PC-3 (cell line): ENCODE measurements at regions not wholly inside any gene's neighbourhood (a gene's known extent, or its start where the extent isn't known, plus 50 kb on each side); places are given as distances from the start of the nearest gene placed in this dataset.

Source experiments
- ATAC-seq: fragments of 200-7000 bp; cut with Tn5 transposase; 2 replicates; pipeline ENCODE4 v1.9.1; 2020; ENCODE audit warnings: mild to moderate bottlenecking, moderate library complexity
- BruUV-seq: library from RNA; stranded (reverse); fragments of 400-500 nt; replicated peaks from 2 replicates; lab custom pipeline; 2021; lab: Mats Ljungman, UMichigan
- CTCF ChIA-PET: fragments of 300-600 bp; sonication (Branson Sonifier 250); formaldehyde crosslinking; loops from one replicate; lab custom pipeline; 2022; ENCODE audit warnings: antibody characterized with exemption; lab: Charles Lee
- POLR2A ChIA-PET: fragments of 300-600 bp; sonication (Branson Sonifier 250); formaldehyde crosslinking; loops from one replicate; lab custom pipeline; 2022; ENCODE audit warnings: antibody characterized with exemption; ENCODE audit not compliant: unreplicated experiment; lab: Charles Lee
- DNase-seq: peaks from one replicate; pipeline ENCODE4 v3.0.0-alpha.2; 2015
- H2AFZ ChIP-seq: fragments of 300-600 bp; sonication (generic); 2 replicates; pipeline ENCODE4 v1.6.0; 2016; ENCODE audit warnings: antibody characterized with exemption, low read length
- H3F3A ChIP-seq: fragments of 300-600 bp; sonication (generic); one replicate; pipeline ENCODE4 v1.6.0; 2017; ENCODE audit warnings: antibody characterized with exemption, low read length, control low read depth, mild to moderate bottlenecking; ENCODE audit not compliant: unreplicated experiment
- H3K27ac ChIP-seq: fragments of 300-600 bp; sonication (generic); 2 replicates; pipeline ENCODE4 v1.5.1; 2016; ENCODE audit warnings: mild to moderate bottlenecking, low read length
- H3K27me3 ChIP-seq: fragments of 300-600 bp; sonication (generic); 2 replicates; pipeline ENCODE4 v1.6.1; 2016; ENCODE audit warnings: low read length, mixed read lengths
- H3K36me3 ChIP-seq: fragments of 300-600 bp; sonication (generic); 2 replicates; pipeline ENCODE4 v1.6.1; 2016; ENCODE audit warnings: low read depth, mixed run types, low read length, mixed read lengths
- H3K4me1 ChIP-seq: fragments of 300-600 bp; sonication (generic); 2 replicates; pipeline ENCODE4 v1.5.1; 2016; ENCODE audit warnings: low read length; ENCODE audit not compliant: insufficient read depth
- H3K4me2 ChIP-seq: fragments of 300-600 bp; sonication (generic); 2 replicates; pipeline ENCODE4 v1.6.0; 2016; ENCODE audit warnings: low read length
- H3K4me3 ChIP-seq: fragments of 300-600 bp; sonication (generic); 2 replicates; pipeline ENCODE4 v1.5.1; 2016; ENCODE audit warnings: mild to moderate bottlenecking, low read length, mixed read lengths
- H3K79me2 ChIP-seq: fragments of 300-600 bp; sonication (generic); 2 replicates; pipeline ENCODE4 v1.6.1; 2017; ENCODE audit warnings: low read length, mixed read lengths
- H3K9ac ChIP-seq: fragments of 300-600 bp; sonication (generic); 2 replicates; pipeline ENCODE4 v1.6.0; 2016; ENCODE audit warnings: mild to moderate bottlenecking, low read length
- H3K9me2 ChIP-seq: fragments of 300-600 bp; sonication (generic); replicated peaks from 2 replicates; pipeline ENCODE4 v1.6.1; 2016; ENCODE audit warnings: mixed run types, low read length, mixed read lengths
- H3K9me3 ChIP-seq: fragments of 300-600 bp; sonication (generic); 2 replicates; pipeline ENCODE4 v1.6.1; 2016; ENCODE audit warnings: low read length, mixed read lengths
- H4K20me1 ChIP-seq: fragments of 300-600 bp; sonication (generic); 2 replicates; pipeline ENCODE4 v1.6.1; 2016; ENCODE audit warnings: low read length, mixed read lengths
- EZH2 ChIP-seq: fragments of 300-600 bp; sonication (generic); IDR thresholded peaks from one replicate; pipeline ENCODE4 v1.6.1; 2017; ENCODE audit warnings: antibody characterized with exemption, mild to moderate bottlenecking, low read length; ENCODE audit not compliant: unreplicated experiment
- EZH2phosphoT487 ChIP-seq: fragments of 300-600 bp; sonication (generic); IDR thresholded peaks from 2 replicates; pipeline ENCODE4 v1.6.1; 2018; ENCODE audit warnings: mild to moderate bottlenecking, antibody characterized with exemption, low read length, borderline replicate concordance
- intact Hi-C: fragments of 100-400 bp; cut with micrococcal nuclease; formaldehyde crosslinking; loops from 2 replicates; pipeline ENCODE4 v1.9.0; 2023
- TF ChIP-seq, protein P1 (sequence below): fragments of 300-600 bp; sonication (generic); conservative IDR thresholded peaks from 2 replicates; pipeline ENCODE4 v1.5.1; 2017; ENCODE audit warnings: antibody characterized with exemption, low read depth, mild to moderate bottlenecking, low read length

DNA sequence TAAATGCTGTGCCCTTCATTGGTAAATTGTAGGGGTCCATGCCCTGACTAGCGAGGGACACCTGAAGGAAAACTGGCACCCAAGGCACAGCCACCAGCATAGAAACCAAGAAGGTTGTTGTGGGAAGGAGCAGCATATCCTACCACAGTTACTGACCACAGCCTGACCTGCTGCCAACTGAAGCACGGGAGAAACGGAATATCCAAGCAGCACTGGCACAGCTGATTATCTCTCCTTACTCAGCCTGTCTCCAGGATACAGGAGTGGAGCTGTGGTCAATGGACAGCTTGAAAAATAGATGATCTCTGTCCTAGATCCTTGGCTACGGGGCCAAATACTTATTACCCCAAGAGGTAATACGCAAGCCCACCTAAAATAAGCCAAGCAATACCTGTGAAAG lies 164.5 kb downstream of the ATPSCKMT start:
- DNase-seq (no peak), ATAC-seq (no peak)
- POLR2A ChIA-PET, result no interaction called here
- Histone ChIP-seq H3K4me3 (no peak overlapping the region), H3K36me3 (no peaks in the 10 kb centered on the region), H3F3A (no peaks in the 10 kb centered on the region), H3K4me1 (no peaks in the 10 kb centered on the region), H2AFZ (no peak overlapping the region), H3K27me3 (no peaks in the 10 kb centered on the region), H3K27ac (no peak overlapping the region), H3K9me3 (no peaks in the 10 kb centered on the region), H3K9me2 (0 out of 2 replicates have a peak, but pooled peaks cover 2% of the 10 kb centered on the region), H3K9ac (no peak overlapping the region), H3K4me2 (no peak overlapping the region), H4K20me1 (no peaks in the 10 kb centered on the region), H3K79me2 (no peaks in the 10 kb centered on the region)
- TF ChIP-seq, protein P1, sequence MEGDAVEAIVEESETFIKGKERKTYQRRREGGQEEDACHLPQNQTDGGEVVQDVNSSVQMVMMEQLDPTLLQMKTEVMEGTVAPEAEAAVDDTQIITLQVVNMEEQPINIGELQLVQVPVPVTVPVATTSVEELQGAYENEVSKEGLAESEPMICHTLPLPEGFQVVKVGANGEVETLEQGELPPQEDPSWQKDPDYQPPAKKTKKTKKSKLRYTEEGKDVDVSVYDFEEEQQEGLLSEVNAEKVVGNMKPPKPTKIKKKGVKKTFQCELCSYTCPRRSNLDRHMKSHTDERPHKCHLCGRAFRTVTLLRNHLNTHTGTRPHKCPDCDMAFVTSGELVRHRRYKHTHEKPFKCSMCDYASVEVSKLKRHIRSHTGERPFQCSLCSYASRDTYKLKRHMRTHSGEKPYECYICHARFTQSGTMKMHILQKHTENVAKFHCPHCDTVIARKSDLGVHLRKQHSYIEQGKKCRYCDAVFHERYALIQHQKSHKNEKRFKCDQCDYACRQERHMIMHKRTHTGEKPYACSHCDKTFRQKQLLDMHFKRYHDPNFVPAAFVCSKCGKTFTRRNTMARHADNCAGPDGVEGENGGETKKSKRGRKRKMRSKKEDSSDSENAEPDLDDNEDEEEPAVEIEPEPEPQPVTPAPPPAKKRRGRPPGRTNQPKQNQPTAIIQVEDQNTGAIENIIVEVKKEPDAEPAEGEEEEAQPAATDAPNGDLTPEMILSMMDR, result no peak
- TF ChIP-seq EZH2phosphoT487 (no peak), EZH2 (no peak)
- intact Hi-C loops, result no loop called here
- no TSS peak for BruUV-seq
- CTCF ChIA-PET, result no interaction called here

DNA sequence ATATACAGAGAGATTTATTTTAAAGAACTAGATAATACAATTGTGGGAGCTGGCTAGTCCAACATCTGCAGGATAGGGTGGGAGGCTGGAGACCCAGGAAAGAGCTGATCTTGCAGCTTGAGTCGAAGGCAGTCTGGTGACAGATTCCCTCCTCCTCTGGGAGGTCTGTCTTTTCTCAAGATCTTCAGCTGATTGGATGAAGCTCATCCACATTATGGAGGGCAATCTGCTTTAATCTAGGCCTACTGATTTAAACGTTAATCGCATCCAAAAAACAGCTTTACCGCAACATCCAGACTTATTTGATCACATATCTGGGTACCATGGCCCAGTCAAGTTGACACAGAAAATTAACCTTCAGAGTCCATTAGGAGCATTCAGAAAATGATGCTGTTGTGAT lies 168.1 kb downstream of the ATPSCKMT start:
- no peaks in the 10 kb centered on the region for H3K36me3 ChIP-seq
- H3K9ac ChIP-seq, result no peak overlapping the region
- H3K9me3 ChIP-seq, result no peaks in the 10 kb centered on the region
- DNase-seq (no peak), ATAC-seq (no peak)
- H3K79me2 ChIP-seq, result no peaks in the 10 kb centered on the region
- H4K20me1 ChIP-seq, result no peaks in the 10 kb centered on the region
- H3K27me3 ChIP-seq, result peaks cover 15% of the 10 kb centered on the region
- ChIA-PET POLR2A (no interaction called here), CTCF (no interaction called here)
- intact Hi-C loops, result no loop called here
- no peak overlapping the region for H3K4me2 ChIP-seq
- TF ChIP-seq, protein P1, result no peak
- TF ChIP-seq EZH2phosphoT487, result no peak
- no peak for TF ChIP-seq EZH2
- no peaks in the 10 kb centered on the region for H3F3A ChIP-seq
- H3K27ac ChIP-seq, result no peak overlapping the region
- no peak overlapping the region for H2AFZ ChIP-seq
- no peaks in the 10 kb centered on the region for H3K4me1 ChIP-seq
- 0 out of 2 replicates have a peak, but pooled peaks cover 2% of the 10 kb centered on the region for H3K9me2 ChIP-seq
- no TSS peak for BruUV-seq
- no peak overlapping the region for H3K4me3 ChIP-seq

DNA sequence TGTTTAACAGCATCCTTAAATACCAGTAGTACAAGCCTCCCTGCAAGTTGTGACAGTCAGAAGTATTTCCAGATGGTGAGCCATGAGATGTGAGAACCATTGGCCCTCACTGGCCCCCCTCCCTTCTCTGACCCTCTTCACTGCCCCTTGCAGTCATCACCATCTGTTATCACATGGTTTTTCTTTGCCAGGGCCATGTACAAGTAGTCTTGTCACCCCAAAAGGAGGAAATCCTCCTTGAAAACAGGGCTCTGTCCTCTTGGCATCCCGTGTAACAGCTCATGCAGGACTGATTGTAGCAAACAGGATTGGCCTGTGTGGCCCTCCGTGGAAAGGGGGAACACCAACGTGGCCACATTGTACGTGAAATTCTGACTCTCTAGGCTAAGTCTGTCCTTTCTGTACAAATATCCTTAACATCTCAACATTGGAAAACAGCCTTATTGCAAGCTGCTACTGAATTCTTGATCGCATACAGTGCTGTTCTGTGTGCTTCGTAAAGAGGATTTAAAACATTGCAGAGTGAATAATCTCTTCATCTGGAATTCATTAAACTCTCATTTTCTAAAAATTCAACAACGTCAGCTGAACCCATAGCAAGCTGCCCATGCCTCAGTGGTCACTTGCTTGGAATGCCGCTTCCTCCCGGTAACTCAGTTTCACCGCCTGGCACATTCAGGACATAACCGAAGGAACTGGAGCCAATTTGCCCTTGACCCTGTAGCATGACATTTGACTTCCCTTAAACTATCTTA lies 171.7 kb downstream of the ATPSCKMT start:
- ATAC-seq (no peak), DNase-seq (no peak)
- no TSS peak for BruUV-seq
- Histone ChIP-seq H3K79me2 (no peaks in the 10 kb centered on the region), H3K36me3 (no peaks in the 10 kb centered on the region), H4K20me1 (no peaks in the 10 kb centered on the region), H3K9ac (no peak overlapping the region), H3K9me2 (0 out of 2 replicates have a peak, but pooled peaks cover 2% of the 10 kb centered on the region), H3K9me3 (no peaks in the 10 kb centered on the region), H3K4me1 (no peaks in the 10 kb centered on the region), H3F3A (no peaks in the 10 kb centered on the region), H3K27ac (no peak overlapping the region), H3K4me2 (no peak overlapping the region), H3K4me3 (no peak overlapping the region), H3K27me3 (peaks cover 33% of the 10 kb centered on the region), H2AFZ (no peak overlapping the region)
- TF ChIP-seq EZH2, result no peak
- TF ChIP-seq EZH2phosphoT487, result no peak
- TF ChIP-seq, protein P1, result no peak
- CTCF ChIA-PET, result no interaction called here
- intact Hi-C loops, result no loop called here
- POLR2A ChIA-PET, result no interaction called here
